22Rv1 (cell line): ENCODE measurements at regions not wholly inside any gene's neighbourhood (a gene's known extent, or its start where the extent isn't known, plus 50 kb on each side); places are given as distances from the start of the nearest gene placed in this dataset.

Source experiments
- H3K27ac ChIP-seq: fragments of 450-650 bp; 2 replicates; pipeline ENCODE4 v1.5.1; 2017
- ZFX ChIP-seq: fragments of 450-650 bp; IDR thresholded peaks from 2 replicates; pipeline ENCODE4 v1.6.1; 2017; ENCODE audit warnings: antibody characterized with exemption, borderline replicate concordance
- TF ChIP-seq, protein P1 (sequence below): fragments of 450-650 bp; IDR thresholded peaks from 2 replicates; pipeline ENCODE4 v1.5.1; 2017; ENCODE audit warnings: mild to moderate bottlenecking

DNA sequence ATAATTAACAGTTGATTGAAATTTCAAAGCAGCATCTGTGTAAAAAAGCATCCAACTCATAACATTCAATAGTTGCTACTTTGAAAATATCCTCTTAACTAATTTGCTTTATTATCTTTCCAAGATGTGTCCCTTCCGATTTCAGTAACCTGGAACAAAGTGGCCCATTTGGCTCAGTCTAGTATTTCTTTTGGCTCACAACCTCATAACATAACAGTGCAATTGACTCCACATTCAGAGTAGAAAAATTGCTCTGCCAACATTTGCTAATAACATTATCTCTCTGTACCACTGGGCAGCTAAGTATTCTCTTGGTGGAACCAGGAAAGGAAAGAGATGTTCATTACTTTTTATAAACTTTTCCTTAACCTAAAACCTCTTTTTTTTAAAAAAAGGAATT is 571.1 kb upstream of the ARGLU1 start:
- no peak overlapping the region for H3K27ac ChIP-seq
- TF ChIP-seq, protein P1, sequence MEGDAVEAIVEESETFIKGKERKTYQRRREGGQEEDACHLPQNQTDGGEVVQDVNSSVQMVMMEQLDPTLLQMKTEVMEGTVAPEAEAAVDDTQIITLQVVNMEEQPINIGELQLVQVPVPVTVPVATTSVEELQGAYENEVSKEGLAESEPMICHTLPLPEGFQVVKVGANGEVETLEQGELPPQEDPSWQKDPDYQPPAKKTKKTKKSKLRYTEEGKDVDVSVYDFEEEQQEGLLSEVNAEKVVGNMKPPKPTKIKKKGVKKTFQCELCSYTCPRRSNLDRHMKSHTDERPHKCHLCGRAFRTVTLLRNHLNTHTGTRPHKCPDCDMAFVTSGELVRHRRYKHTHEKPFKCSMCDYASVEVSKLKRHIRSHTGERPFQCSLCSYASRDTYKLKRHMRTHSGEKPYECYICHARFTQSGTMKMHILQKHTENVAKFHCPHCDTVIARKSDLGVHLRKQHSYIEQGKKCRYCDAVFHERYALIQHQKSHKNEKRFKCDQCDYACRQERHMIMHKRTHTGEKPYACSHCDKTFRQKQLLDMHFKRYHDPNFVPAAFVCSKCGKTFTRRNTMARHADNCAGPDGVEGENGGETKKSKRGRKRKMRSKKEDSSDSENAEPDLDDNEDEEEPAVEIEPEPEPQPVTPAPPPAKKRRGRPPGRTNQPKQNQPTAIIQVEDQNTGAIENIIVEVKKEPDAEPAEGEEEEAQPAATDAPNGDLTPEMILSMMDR, result no peak
- TF ChIP-seq ZFX, result no peak

DNA sequence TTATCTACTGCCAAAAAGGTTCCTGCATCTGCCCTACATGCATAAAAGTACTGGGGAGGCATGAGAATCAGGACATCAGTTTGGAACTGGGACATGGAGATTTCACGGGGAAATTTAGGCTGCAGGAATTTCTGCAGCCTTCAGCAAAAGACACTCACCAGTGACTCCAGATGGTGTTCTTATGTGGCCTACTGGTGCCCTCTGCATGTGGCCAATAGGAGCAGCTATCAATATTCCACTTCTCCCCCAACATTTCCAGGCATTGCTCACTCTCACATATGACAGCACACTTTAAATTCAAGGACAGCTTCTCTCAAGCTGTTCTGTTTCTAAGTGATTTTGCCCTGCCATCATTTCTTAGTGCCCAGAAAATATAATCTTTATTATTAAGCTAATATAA is 570.5 kb upstream of the ARGLU1 start:
- TF ChIP-seq ZFX, result no peak
- TF ChIP-seq, protein P1, result no peak
- no peak overlapping the region for H3K27ac ChIP-seq

DNA sequence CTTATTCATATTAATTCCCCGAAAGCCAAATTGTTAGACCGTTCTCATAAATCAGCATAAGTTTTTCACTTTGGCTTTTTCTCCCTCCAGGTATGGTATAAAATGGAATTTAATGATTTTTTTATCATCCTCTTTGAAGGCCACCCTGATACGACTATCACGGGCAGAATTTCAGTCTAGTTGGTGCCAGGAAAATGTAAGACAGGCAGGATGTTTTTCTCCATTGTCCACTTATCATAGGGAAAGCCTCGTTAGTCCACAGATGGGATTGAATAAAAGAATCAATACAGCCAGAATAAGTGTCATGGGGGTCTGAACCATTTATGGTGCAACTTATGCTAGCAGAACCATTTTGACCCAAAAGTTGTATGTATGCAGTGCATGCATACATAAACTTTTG is 566.0 kb upstream of the ARGLU1 start:
- H3K27ac ChIP-seq, result no peak overlapping the region
- TF ChIP-seq, protein P1, result no peak
- no peak for TF ChIP-seq ZFX

DNA sequence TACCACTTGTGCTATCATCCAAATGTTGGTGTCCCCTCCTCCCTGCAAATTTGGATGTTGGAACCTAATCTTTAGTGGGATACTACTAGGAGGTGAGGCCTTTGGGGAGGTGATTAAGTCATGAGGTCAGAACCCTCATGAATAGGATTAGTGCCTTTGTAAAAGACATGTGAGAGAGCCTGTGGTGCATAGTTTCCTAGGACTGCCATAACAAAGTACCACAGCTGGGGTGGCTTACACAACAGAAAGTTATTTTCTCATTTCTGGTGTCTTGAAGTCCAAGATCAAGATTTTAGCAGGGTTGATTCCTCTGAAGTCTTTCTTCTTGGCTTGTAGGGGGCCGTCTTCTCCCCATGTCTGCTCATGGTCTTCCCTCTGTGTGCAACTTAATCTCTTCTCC is 562.6 kb upstream of the ARGLU1 start:
- TF ChIP-seq, protein P1, result no peak
- no peak for TF ChIP-seq ZFX
- no peak overlapping the region for H3K27ac ChIP-seq

DNA sequence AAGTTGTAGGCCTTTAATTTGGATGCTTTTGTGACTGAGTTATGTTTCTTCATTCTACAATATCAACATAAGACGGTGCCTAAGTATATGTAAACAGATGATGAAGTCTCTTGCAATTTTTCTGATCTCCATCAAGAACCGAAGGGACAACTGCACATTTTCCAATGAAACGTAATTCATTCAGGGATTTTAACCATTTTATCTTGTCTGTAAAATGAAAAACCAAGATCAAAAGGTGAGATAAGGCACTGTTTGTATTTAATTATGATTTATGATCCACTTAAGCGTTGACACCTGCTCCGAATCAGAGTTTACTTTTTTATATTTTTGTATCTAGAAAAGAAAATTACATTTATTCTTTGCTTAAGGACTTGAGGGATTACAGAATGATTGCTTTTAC is 556.8 kb upstream of the ARGLU1 start:
- H3K27ac ChIP-seq, result no peak overlapping the region
- TF ChIP-seq, protein P1, result no peak
- TF ChIP-seq ZFX, result no peak

DNA sequence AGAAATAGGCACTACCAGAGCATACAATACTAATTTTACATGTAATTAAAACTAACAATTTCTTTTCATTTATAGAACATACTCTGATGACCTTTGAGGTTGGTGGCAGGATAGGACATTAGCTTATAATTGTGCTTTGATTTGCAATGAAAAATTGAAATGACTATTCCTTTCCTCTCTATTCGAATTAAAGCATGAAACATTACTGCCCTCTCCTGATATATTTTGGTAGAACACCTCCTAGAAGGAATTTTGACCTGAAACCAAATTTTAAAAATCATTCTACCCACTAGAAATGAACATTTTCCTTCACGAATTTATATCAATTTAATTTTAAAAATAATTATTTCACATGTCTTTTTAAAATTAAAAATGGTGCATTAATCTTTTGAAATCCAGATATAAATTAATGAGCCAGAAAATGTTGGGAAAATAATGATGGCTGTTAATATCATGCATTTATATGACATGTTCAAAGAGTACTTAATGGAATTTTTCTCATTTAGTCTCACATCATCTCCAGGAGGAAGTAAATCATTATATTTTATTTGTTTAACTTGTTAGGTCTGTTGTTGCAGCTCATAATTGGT is 556.3 kb upstream of the ARGLU1 start:
- TF ChIP-seq, protein P1, result peak; percentile 74
- TF ChIP-seq ZFX, result no peak
- H3K27ac ChIP-seq, result no peak overlapping the region

DNA sequence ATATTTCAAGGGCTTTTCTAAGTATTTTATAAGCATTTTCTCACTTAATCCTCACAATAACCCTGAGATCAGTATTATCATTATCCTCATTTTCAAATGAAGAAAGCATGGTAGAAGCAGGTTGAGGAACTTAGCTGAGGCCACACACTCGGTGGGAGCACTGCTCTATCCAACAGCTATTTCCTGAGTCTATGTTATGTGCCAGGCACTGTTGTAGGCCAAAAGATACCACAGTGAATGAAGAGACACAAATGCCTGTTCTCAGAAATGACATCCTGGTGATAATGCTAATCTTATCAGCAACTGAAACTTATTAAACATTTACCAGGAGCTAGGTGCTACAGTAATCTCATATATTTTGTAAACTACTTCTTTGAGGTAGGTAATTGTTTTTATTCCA is 553.9 kb upstream of the ARGLU1 start:
- no peak for TF ChIP-seq ZFX
- TF ChIP-seq, protein P1, result no peak
- no peak overlapping the region for H3K27ac ChIP-seq
